Ovary (tissue), 3 donors: ENCODE measurements at regions not wholly inside any gene's neighbourhood (a gene's known extent, or its start where the extent isn't known, plus 50 kb on each side); places are given as distances from the start of the nearest gene placed in this dataset.

Experiments used
- CTCF ChIP-seq, 3 donors: fragments of 450-650 bp in 2 of 3; fragments of 200-600 bp in 1 of 3; IDR thresholded peaks; one replicate each; pipeline versions ENCODE4 v1.5.1 to v1.8.0; 2016 to 2022; ENCODE audit warnings: antibody characterized with exemption in 3 of 3, mild to moderate bottlenecking in 1 of 3
- POLR2A ChIP-seq: fragments of 450-650 bp; IDR thresholded peaks from one replicate; pipeline ENCODE4 v1.6.1; 2017; ENCODE audit warnings: antibody characterized with exemption, mild to moderate bottlenecking, moderate library complexity
- donor health status: DM: no; HTN: no; CAD: no.

- TF ChIP-seq CTCF (IDR thresholded peaks at IDR 0.05), result no peak
- no peak for TF ChIP-seq POLR2A
Observed at GRCh38 chr4:106795326-106795725, 240.8 kb downstream of the DKK2 start.
